GM21367 (cell line): ENCODE measurements at regions not wholly inside any gene's neighbourhood (a gene's known extent, or its start where the extent isn't known, plus 50 kb on each side); places are given as distances from the start of the nearest gene placed in this dataset.
"Not testable (repeated sequence)": the region's sequence is repeated elsewhere in the genome, so short reads cannot be mapped to it uniquely, and the experiment has no call there.

Experiments used
- ATAC-seq: cut with Tn5 transposase; IDR thresholded peaks from one replicate; pipeline ENCODE4 v1.9.1; 2021; ENCODE audit not compliant: unreplicated experiment

DNA sequence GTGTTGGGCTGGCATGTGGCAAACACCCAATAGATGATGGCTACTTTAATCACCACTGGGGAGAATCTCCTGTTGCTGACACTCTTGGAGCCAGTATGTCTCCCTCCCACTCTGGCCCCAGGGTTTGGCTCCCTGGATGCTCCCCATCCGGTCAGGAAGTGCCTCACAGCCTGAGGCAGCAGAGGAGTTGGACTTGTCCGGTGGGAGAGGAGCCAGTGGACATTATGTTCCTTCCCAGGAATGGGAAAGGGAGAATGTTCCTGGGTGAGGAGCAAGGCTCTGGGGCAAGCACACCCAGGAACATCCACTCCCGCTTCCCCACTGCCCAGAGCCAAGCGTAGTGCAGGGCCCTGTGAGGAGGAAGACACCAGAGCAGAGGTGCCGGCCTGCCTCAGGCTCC lies 84.6 kb upstream of the NAV2 start:
- ATAC-seq = no peak

GRCh38 chr11:19627566-19627965 lies 85.1 kb upstream of the NAV2 start:
- ATAC-seq = no peak

DNA sequence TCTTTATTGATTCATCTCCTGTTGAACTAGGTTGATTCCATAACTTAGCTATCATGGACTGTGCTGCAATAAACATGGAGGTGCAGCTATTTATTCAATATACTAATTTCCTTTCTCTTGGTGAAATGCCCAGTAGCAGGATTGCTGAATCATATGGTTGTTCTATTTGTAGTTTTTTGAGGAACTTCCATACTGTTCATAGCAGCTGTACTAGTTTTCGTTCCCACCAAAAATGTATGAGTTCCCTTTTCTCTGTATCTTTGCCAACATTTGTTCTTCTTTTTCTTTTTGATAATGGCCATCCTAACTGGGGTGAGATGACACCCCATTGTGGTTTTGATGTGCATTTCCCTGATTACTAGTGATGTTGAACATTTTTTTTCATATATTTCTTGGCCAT lies 87.2 kb upstream of the NAV2 start:
- no peak for ATAC-seq

DNA sequence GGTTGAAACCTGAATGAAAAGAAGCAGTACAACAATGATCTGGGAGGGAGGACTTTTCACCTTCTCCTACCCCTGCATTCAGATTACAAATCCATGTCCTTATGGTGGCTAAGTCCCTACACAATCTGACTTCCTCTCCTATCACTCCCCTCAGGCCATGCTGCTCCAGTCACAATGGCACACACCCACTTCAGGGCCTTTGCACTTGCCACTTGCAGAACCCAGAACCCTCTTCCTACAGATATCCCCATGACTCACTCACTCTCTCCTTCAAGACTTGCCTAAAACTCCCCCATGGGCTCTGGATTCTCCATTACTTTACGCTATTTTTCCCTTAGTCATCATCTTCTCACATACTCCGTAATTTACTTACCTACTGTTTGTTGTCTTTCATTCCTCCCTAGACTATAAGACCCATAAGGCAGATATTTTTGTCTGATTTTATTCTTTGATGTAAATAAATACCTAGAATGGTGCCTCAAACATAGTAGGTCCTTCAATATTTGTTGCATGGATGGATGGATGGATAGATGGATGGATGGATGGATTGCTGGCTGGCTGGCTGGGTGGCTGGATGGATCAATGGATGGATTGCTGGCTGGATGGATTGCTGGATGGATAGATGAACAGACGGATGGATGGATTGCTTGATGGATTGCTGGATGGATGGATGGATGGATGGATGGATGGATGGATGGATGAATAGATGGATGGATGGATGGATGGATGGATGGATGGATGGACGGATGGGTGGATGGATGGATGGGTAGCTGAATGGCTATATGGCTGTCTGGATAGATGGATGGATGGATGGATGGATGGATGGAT lies 94.7 kb upstream of the NAV2 start:
- ATAC-seq = no peak

DNA sequence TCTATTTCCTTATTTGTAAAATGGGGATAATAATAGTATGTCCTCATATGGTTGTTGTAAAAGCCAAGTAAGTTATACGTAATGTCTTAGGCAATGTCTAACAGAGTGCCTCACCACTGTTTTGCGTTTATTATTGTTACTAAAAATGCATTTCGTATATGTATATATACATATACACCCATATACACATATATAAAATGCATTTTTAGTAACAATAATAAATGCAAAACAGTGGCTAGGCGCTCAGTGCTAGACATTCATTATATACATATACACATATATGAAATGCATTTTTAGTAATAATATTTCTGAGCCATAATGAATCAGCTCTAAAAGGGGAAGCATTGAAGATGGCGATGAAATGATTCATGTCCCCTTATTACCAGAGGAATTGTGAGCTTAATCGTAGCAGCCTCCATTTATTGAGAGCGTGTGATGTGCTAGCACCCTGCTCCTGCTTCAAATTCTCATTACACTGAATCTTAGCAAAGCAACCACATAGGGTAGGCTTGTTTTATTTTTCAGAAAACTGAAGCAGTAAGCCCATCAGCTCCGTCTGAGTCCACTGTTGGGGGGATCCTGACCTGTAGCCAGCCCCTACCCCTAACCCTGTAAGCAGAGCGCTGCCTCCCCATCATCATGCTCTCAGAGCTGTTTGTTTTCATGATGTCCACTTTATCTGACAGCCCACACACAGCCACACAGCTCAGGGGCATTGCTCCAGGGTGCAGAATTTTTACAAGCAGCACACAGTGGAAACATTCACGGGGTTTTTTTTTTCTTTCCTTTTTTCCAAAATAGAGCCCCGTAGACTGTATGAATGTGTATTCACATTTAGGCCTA lies 97.1 kb upstream of the NAV2 start:
- ATAC-seq = no peak

DNA sequence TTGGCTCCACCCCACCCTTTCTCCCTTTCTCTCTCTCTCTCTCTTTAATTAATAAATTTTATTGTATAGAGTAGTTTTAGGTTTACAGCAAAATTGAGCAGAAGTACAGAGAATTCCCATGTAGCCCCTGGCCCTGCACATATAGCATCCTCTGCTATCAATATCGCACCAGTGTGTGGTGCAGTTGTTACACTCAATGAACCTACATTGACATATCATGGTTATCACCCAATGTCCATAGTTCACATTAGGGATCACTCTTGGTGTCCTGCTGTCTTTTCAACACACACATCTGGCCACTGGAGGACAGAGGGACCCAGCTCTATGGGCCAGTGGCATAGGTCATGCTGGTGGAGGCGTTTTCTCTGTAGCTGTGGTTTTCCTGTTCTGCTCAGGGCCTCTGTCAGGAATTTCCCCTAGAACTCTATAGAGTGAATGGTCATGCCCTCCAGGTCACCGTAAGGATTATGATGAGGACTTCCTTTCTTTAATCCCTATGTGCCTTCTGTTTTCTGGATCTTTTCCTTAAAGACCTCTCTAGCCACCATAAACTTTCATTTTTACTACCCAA lies 98.2 kb upstream of the NAV2 start:
- no peak for ATAC-seq

- not testable (repeated sequence) for ATAC-seq
Measured at GRCh38 chr11:19612025-19612424, 100.6 kb upstream of the NAV2 start.

DNA sequence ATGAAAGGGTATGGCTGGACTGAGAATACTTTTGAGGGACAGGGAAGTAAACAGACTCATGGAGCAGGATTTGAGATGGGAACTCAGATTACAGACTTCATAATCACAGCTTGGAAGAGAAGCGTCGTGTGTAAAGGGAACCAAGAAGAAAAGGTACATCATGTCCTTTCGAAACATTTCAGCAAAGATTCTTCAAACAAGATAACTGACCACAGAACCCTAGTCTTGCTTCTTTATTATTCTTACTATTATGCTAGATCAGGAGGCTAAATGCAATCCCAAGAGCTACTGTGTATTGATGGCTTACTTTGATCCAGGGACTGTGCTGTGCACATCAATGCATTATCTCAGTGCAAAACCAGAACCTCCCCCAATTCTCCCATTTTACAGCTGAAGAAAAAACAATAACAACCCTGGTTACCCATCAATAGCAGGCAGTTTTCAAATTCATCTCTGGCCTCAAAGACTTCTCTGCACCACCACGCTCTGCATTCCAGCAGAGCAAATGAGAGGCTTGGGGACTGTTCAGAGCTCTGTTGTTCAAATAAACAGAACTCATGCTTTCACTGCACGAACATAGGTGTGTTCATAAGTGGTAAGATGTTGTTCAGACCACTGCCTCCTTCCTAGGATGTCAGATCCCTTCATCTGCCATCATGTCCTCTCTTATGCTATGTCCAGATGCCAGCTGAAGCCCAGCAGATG lies 104.8 kb upstream of the NAV2 start:
- no peak for ATAC-seq

- ATAC-seq = no peak
Measured at GRCh38 chr11:19606856-19607655, 105.6 kb upstream of the NAV2 start.

GRCh38 chr11:19605520-19606371 lies 106.9 kb upstream of the NAV2 start:
- ATAC-seq = no peak

GRCh38 chr11:19604679-19605375 lies 107.8 kb upstream of the NAV2 start:
- no peak for ATAC-seq

GRCh38 chr11:19603771-19604170 lies 108.9 kb upstream of the NAV2 start:
- ATAC-seq = no peak

DNA sequence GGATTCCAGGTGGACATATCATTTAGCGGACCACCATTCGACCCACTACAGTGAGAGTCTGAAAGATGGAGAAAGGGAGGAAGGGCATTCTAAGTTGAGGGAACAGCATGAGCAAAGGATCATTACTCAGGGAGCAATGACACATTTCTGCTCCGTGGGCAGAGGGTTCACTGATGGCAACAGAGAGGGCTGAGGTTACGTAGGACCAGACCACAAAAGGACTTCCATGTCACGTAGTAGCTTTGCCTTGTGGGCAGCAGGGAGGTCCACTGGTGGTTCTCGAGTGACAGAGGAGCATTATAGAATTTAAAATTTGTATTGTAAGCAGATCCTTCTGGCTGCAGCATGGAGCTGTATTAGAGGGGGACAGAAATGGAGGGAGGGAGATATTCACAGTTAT lies 109.7 kb upstream of the NAV2 start:
- no peak for ATAC-seq

- no peak for ATAC-seq
Measured at GRCh38 chr11:19602406-19602805, 110.2 kb upstream of the NAV2 start.

GRCh38 chr11:19601235-19601634 lies 111.4 kb upstream of the NAV2 start:
- ATAC-seq = no peak

DNA sequence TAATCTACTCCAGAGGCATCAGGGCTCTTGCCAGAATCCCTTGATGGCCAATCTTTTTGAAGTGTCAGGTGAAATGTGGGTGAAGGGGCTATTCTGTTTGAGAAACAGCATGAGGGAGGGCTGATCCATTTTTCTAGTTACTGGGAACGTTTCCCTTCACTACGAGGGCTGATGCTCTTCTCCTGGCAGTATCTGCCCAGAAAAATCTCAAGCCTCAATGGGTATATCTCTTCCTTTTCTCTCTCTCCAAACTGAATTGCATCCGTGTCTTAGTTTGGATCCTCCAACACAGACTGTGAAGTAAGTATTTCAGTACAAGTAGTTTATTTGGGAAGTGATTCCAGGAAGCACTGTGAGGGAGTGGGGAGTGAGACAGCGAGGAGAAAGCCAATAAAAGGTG lies 113.0 kb upstream of the NAV2 start:
- ATAC-seq = no peak

GRCh38 chr11:19598876-19599486 lies 113.7 kb upstream of the NAV2 start:
- no peak for ATAC-seq

- ATAC-seq = no peak
Measured at GRCh38 chr11:19598456-19598855, 114.2 kb upstream of the NAV2 start.

DNA sequence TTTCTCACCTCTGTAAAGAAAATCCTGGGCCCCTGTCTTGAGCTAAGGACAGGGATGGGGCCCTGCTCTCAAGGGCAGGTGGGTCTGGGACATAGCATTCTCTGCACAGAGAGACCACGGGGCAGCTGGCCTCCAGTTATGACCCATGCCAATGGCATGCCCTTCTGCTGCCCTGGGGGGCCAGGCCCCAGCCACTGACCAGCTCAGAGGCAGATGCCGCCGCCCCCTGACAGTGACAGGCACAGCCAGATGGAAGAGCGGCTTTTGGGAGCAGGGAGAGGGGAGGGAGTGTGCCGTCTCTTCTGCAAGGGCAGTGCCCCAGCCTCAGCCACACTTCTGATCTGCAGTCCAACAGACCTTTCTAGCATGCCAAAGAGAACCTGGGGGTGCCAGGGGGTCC lies 114.8 kb upstream of the NAV2 start:
- ATAC-seq = no peak
